GM18498 (cell line): ENCODE measurements at regions not wholly inside any gene's neighbourhood (a gene's known extent, or its start where the extent isn't known, plus 50 kb on each side); places are given as distances from the start of the nearest gene placed in this dataset.

Source experiments
- ATAC-seq: cut with Tn5 transposase; IDR thresholded peaks from one replicate; pipeline ENCODE4 v1.9.1; 2021; ENCODE audit warnings: mild to moderate bottlenecking, moderate library complexity; ENCODE audit not compliant: unreplicated experiment

- ATAC-seq = peak; percentile 82
These were observed 64.9 kb downstream of the C6orf58 start for GRCh38 chr6:127641905-127642304.
